GM19025 (cell line): ENCODE measurements at regions not wholly inside any gene's neighbourhood (a gene's known extent, or its start where the extent isn't known, plus 50 kb on each side); places are given as distances from the start of the nearest gene placed in this dataset.

Experiments
- ATAC-seq: cut with Tn5 transposase; IDR thresholded peaks from one replicate; pipeline ENCODE4 v1.9.1; 2021; ENCODE audit warnings: mild to moderate bottlenecking, low read depth, moderate library complexity; ENCODE audit not compliant: unreplicated experiment

DNA sequence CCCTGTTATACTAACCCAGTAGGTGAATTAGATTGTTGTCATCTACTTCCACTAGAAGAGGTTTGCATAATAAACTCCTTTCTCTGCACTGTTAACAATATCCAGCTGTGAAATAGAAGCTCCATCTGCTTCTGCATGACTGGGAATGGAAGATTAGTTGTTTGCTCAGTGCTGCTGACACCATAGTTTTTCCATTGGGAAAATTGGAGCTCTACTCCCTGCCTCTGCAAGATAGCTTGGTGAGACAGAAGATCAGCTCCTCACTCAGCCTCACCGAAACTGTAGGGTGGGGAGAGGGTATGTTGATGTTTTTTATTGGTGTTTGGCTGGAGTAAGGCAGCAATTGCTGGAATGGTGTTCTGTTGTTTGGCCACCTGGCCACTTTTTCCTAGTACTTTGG is 331.6 kb upstream of the ADAMTS5 start:
- no peak for ATAC-seq

DNA sequence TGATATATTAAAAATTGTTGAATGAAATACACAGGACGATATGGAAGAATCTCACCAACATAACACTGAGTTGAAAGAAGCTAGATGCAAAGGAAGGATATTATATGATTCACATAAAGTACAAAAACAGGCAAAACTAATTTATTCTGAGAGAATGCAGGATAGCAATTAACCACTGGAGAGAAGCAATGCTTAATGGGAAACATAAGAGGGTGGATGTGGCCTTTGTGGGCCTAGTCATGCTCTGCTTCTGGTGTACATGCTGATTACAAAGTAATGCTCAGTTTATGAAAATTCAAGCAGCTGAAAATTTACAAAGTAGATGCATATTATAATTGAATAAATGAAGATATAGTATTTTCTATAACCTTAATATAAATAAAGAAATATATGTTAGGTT is 326.4 kb upstream of the ADAMTS5 start:
- ATAC-seq, result no peak

DNA sequence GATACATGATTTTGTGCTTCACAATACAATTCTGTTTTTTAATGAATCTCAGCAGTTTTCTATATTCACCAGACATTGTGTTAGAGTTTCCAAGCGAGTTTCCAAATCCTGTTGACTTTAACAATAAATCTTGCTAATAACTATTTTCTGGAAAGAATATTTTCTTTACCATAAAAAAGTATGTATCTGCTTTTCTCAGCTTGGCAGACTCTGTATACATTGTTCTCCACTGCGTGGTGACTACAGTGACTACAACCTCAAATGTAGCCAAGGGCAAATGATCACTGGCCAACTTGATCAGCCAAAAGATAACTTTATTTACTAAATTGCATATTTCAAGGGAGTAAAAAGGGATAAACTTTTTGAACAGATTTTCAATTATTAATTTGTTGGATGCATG is 325.9 kb upstream of the ADAMTS5 start:
- ATAC-seq, result no peak

DNA sequence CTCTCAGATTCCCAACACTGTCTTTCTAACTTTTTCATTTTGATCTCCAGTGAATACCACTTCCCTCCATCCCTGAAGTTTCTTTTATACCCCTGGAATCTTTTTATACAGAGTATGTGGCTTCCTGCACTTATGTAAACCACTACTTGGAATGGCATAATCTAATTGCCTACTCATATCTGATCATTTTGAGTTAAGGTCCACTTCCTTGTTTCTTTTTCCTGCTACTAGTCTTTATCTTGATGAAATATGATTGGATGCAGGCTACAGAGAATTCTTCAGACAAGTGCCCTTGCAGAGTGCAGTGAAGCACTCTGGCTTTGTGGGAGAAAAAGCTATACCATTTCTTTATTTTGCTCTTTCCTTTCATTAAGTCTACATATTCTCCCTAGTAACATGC is 325.3 kb upstream of the ADAMTS5 start:
- no peak for ATAC-seq

DNA sequence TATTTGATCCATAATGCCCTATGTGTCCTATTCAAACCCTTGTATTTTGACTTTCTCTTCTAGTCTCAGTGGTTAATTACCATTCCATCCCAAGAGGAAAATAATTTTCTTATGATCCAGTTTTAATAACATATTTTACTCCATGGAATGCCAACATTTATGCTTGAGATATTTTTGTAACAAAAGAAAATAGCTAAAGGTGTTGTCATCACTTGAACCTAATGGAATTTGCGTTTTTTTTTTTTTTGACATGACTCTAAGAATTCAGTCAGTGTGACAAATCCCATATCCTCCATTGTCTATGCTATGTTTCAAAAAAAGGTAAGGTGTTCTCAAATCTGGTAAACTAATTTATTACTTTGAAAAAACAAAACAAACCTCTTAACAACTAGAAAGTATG is 324.1 kb upstream of the ADAMTS5 start:
- ATAC-seq, result no peak

DNA sequence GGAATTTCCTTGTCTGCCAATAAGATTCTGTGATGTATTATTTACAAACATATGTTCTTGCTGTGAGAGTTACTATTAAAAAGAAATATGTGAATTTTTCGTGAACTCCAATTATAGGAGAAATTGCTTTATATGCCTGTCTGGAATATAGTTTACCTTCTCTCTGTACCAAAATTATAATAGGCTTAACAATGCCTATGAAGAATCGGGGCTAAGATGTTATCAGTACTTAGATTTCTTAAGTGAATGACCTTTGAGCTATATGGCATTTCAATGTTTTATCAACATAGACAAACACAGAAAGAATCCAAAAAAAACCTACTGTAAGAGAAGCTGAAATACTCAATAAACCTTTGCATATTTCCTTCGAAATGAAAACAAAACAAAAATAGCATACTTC is 323.1 kb upstream of the ADAMTS5 start:
- ATAC-seq, result no peak

DNA sequence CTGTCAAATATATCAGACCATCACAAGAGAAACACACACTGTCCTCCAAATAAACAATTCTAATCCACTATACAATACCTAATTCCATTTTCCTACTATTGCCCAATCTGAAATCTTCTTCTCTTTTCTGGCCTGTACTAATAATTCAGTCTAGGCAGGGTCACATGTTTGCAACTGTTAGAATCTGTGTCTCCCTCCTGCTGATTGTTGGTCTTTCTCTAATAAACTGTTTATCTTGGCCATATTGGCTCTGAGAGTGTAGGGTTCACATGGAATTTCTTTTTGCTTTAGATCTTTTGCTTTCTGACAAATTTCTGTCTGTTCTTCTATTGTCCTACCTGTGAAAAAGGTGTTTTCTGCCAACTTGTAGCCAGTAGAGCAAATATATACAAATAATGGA is 319.9 kb upstream of the ADAMTS5 start:
- no peak for ATAC-seq

DNA sequence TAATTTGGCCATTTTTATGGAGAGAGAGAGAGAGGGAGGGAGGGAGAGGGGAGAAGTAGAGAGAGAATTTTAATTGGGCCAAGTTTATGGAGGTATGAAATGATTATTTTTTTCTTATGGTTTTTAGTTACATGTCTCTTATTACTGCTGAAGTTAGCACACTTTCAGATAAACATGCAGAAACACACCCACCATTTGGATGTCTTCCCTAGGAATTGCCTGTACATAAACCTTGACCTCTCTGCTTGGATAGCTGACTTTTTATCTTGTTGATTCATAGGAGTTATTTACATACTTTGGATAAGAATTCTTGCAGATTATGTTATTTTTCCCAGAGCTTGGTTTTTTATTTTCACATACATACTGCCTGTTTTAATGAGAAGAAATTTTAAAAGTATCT is 310.2 kb upstream of the ADAMTS5 start:
- no peak for ATAC-seq

DNA sequence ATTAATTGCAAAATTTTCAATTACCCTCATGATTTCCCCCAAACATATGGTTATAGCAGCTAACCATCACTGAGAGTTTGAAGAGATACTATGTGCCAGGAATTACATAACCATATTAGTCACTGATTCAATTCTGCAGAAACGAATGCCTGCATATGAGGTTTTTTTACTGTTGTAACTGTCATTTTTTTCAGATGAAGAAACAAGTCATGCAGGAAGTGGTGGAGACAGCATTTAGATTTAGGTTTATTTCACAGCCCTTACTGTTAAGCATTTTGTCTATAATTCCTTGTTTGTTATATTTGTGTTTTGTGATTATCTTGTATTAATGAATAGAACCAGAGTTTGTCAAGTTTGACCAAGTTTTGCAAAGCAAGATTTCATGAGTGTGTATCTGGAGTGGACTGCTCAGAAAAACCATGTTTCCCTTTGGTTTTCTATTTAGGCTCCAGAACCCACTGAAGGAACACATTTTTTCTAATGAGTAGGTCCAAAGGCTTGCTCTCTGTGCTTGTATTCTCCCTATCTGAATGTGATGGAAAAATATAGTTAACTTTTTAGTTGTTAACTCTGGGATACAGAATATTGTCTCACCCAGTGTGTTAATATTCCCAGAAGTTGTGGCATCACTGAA is 308.5 kb upstream of the ADAMTS5 start:
- no peak for ATAC-seq

DNA sequence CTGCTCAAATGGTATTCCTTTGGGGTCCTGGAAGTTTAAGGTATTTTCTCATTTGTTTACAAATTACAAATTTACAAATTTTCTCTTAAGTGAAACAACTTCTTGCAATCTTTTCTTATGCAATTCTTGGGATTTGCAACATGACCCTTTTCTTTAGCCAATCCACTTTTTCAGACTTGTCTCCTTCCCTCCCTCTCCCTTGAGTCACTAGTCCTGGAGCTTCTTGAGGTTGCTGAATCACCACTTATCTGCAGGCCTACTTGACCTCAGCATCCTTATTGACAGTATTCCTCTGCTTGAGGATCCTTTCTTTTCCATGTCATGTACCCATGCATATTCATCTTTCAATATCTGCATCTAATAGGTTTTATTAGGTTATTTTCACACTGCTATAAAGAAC is 302.8 kb upstream of the ADAMTS5 start:
- ATAC-seq, result no peak

DNA sequence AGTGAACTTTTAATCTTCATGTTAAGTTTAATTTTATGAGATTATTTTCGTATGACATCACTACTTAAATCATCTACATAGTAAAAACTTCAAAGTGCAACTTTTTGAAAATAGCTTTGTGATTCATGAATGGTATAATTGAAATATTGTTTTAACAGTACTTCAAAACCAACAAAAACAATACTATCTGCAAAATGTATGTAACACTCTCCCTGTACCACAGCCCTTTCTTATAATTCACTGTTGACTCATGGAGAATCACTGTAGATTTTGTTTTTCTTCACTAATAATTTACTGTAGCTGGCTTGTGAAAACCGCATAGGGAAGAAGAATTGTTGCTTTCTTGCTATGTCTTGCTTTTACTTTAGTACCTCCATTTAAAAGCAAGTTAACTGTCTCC is 301.4 kb upstream of the ADAMTS5 start:
- no peak for ATAC-seq

DNA sequence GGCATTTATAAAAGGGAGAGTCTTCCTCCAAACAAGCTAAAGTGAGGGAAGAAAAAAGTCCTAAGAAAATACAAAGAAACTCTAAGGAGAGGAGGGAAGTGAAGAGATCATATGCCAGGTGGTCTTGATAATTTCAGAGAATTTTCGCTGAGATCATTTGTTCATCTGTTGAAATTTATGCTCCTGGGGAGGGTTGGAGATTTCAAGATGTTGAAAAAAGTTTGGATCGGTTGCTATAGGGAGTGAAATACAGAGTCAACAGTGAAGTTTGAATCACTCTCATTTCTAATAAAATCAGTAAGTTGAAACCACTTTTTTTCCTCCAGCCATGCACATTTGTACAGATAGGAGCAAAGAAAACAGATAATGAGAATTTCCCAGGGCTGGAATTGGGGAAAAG is 299.1 kb upstream of the ADAMTS5 start:
- no peak for ATAC-seq

DNA sequence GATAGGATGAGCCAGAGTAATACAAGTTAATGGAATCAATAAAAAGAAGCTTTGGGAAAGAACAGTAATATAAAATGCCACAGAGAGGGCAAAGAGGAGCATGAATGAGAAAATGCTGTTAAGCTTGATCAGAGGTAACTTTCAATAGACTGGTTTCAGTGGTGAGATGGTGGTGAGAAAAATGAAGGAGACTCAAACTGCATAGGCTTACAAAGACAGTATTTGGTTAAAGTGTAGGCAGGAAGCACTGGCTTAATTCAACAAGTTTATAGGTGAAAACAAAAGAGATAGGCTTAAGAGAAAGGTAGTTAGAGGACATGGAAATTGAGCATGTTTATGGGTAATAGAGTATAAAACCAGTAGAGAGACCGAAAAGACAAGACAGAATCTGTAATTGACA is 298.6 kb upstream of the ADAMTS5 start:
- ATAC-seq, result no peak

DNA sequence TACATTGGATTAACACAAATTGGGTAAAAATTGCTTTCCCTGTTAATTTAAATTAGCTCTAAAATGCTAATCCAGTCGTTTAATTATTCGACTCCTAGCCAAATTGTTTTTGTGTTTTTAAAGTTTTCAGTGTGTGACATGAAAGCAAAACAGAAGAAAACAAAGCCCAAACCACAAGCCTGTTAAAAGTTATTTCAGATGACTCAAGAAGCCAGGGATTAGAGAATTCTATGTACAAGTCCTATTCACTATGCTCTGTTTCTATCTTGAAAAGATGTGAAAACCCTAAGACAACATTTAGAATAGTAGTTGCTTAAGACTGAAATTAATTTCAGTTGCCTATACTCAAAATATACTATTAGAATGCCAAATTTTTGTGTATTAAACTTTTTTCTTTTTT is 294.8 kb upstream of the ADAMTS5 start:
- ATAC-seq, result no peak

DNA sequence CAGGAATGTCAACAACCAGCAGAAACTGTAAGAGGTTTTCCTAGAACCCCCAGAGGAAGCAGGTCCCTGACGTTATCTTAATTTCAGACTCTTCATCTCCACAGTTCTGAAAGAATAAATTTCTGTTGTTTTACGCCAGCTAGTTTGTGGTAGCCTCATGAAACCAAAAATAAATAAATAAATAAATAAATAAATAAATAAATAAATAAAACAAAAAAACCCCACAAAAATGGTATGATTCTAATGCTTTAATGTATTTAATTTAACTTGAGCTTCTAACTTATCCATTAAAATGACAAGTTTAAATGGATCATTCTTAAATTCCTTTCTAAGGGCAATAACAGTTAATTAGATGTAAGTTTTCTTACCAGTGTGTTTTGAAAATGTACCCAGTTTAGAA is 293.8 kb upstream of the ADAMTS5 start:
- ATAC-seq, result no peak

DNA sequence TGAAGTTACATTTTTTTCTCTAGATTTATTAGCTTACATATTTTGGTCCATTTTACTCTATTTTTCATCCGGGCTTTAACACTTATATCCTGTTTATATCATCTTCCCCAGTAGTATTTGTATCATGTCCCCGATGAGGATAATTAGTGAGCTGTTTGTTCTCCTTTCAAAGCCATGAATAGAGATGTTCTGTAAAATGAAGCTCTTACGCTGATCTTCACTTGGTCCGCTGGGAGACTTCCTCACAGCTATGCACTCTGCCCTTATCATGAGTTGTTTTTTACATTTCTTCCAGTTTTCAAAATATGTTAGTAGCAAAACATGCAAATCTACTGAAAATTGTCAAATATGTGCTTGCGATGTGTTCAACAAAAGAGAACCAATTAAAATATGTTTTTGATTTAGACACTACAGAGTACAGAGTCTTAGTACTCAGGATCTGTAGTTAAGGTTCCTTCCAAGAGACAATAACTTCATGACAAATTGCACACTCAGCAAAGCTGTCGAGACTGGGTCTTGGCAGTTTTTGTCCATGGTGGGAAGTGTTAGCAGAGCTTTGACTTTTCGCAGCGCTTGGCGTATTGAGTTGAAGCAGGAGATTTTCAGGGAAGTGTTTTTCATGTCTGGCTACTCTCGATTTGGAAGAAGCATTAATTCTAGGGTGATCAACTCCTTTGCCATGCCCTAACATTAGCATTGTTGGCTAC is 292.0 kb upstream of the ADAMTS5 start:
- no peak for ATAC-seq

DNA sequence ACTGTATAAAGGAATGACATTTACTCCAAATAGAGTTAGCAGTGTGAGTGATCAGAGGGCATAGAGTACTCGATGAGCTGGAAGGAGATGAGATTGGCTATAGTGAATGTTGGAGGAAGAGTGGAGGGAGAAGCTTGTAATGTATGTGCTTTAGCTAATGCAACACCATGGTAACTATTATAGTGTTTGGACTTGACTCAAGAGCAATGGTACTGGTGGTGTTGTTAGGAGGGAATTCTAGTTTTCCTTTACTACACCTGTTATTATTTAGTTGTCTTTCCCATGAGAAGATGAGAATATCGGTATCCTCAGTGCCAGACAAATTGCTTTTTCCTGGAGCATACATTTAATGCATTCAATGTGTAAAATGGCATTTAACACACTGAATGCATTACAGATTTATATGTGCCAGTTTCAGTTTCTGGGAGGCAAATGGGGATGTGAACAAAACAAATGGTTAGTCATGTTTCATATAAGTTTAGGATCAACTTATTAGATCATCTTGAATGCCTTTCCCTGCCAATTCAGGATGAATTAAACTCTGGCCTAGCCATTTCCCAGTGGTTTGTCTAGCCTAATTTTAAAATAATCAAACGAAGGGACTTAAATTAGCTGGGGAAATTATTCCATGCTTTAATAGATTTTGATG is 291.1 kb upstream of the ADAMTS5 start:
- no peak for ATAC-seq

DNA sequence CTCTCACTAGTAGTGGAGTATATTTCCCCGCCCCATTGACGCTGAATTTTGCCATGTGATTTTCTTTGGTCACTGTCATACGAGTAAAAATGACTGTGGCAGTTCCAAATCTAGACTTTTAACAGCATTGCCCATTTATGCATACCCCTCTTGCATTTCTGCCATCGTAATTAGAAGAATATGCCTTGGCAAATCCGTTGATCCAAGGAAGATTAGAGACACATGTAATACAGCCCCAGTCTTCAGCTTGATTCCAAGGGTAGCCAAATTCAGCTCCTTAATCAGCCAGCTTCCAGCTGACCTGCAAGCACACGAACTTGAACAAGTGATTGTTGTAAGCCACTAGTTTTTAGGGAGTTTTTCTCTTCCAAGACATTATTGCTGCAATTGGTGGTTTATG is 290.3 kb upstream of the ADAMTS5 start:
- ATAC-seq, result no peak

DNA sequence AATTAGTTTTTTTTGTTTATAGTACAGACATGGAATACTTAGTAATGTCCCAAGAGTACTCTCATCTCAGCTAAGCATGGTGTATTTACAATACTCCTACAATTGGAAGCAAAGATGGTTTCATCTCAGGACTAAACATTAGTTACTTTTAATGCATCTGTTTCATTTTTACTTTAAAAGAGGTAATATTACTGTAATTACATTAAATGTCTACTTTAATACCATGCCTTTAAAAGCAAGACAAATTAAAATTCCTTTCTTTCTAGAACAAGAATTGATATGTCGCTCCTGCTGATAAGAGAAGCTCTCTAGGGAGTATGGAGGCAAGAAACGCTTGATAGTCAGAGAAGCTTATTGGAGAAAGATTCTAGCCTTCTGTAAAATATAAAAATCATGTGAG is 284.9 kb upstream of the ADAMTS5 start:
- no peak for ATAC-seq

DNA sequence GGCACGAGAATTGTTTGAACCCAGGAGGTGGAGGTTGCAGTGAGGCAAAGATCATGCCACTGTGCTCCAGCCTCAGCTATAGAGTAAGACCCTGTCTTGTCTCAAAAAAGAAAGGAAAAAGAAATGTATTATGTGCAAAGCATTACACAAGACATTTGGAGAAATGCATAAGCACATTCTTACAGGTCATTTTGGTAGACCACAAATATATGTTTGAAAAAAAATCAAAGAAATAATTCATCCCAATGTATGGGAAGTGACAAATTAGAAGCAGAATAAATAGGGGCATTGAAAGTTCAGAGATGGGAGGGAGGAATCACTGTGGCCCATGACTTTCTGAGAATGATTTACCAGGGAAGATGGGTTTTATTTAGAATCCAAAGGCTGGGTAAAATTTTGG is 283.5 kb upstream of the ADAMTS5 start:
- no peak for ATAC-seq

DNA sequence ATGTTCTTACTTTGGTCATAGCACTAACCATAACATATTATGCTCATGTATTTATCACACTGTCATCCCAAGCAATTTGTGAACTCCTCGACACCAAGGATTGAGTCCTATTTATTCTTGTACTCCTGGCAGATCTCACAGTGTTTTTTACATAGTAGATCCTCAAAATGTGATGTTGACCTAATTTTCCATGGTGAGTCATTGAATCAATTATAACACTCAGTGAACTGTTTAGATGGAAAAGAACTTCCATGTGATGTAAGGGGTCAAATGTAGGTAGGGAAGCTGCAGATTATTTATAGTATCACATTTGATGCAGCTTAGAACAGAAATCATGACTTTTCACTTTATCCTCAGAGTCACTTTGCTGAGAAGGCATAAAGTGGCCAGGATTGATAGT is 281.9 kb upstream of the ADAMTS5 start:
- ATAC-seq, result no peak

DNA sequence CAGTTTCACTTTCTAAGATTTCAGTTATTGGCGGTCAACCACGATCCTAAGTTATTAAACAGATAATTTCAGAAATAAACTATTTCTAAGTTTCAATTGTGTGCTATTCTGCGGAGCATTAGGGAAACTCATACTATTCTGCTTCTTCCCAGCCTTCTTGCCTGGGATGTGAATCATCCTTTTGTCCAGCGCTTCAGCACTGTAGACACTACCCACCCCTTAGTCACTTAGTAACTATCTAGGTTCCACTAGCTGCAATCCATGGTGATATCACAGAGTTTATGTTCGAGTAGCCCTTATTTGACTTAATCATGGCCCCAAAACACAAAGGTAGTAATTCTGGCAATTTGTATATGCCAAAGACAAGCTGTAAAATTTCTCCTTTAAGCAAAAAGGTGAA is 279.9 kb upstream of the ADAMTS5 start:
- no peak for ATAC-seq
